BLaER1 treated with 17β-estradiol and CSF1 and Interleukin-3, amounts not matched to agents 10 nM and 100 nM (cell line): ENCODE measurements at regions not wholly inside any gene's neighbourhood (a gene's known extent, or its start where the extent isn't known, plus 50 kb on each side); places are given as distances from the start of the nearest gene placed in this dataset.

Experiments
- H3K27ac ChIP-seq, 11 experiments: shearing (Covaris generic); formaldehyde crosslinking; 2 replicates each; pipeline ENCODE4 v1.8.1; 2022
- H3K27me3 ChIP-seq, 11 experiments: shearing (Covaris generic); formaldehyde crosslinking; 2 replicates each; pipeline ENCODE4 v1.8.1; 2022
- H3K36me3 ChIP-seq, 11 experiments: shearing (Covaris generic); formaldehyde crosslinking; 2 replicates each; pipeline ENCODE4 v1.8.1; 2022
- H3K4me1 ChIP-seq, 10 experiments: shearing (Covaris generic); formaldehyde crosslinking; 2 replicates each; pipeline ENCODE4 v1.8.1; 2022
- H3K4me2 ChIP-seq, 11 experiments: shearing (Covaris generic); formaldehyde crosslinking; 2 replicates each; pipeline ENCODE4 v1.8.1; 2022
- H3K4me3 ChIP-seq, 10 experiments: shearing (Covaris generic); formaldehyde crosslinking; 2 replicates each; pipeline ENCODE4 v1.8.1; 2022
- H3K9ac ChIP-seq, 11 experiments: shearing (Covaris generic); formaldehyde crosslinking; 2 replicates each; pipeline ENCODE4 v1.8.1; 2022
- H3K9me3 ChIP-seq, 11 experiments: shearing (Covaris generic); formaldehyde crosslinking; replicated peaks in 1 of 11; 2 replicates each; pipeline ENCODE4 v1.8.1; 2022
- H4K20me1 ChIP-seq, 11 experiments: shearing (Covaris generic); formaldehyde crosslinking; 2 replicates each; pipeline ENCODE4 v1.8.1; 2022
- Cebpa-rat ChIP-seq, 11 experiments: shearing (Covaris generic); IDR thresholded peaks; 2 replicates each; pipeline ENCODE4 v1.8.1; 2022

GRCh38 chr21:35548904-35549615 lies 500.0 kb upstream of the RUNX1 start:
- TF ChIP-seq Cebpa-rat (IDR thresholded peaks at IDR 0.05), result no peak
- Histone ChIP-seq H3K9ac (no peak overlapping the region), H3K4me3 (no peak overlapping the region), H3K27ac (no peak overlapping the region), H3K4me2 (peak overlapping the region in 1 of 11 experiments; percentile 20; a peak in 2 of 22 replicates), H3K4me1 (peaks cover 0 to 8% (median 2%) of the 10 kb centered on the region in 10 experiments; a peak in 3 of 20 replicates), H3K27me3 (no peaks in the 10 kb centered on the region), H4K20me1 (no peaks in the 10 kb centered on the region), H3K36me3 (no peaks in the 10 kb centered on the region), H3K9me3 (peaks cover 10 to 17% (median 12%) of the 10 kb centered on the region in 11 experiments; a peak in 17 of 22 replicates)

- peaks cover 5 to 12% (median 6%) of the 10 kb centered on the region in 10 experiments; a peak in 15 of 20 replicates for H3K4me1 ChIP-seq
- no peak for TF ChIP-seq Cebpa-rat (IDR thresholded peaks at IDR 0.05)
- peak overlapping the region in 1 of 11 experiments; percentile 20; a peak in 1 of 22 replicates for H3K4me2 ChIP-seq
Observed at GRCh38 chr21:35547946-35548774, 499.1 kb upstream of the RUNX1 start.

GRCh38 chr21:35543746-35544145 lies 494.6 kb upstream of the RUNX1 start:
- Histone ChIP-seq H3K4me1 (peaks cover 4 to 10% (median 8%) of the 10 kb centered on the region in 10 experiments; a peak in 15 of 20 replicates), H3K9ac (no peak overlapping the region), H3K4me3 (no peak overlapping the region), H3K36me3 (no peaks in the 10 kb centered on the region), H3K4me2 (peak overlapping the region in 8 of 11 experiments; percentile 22 to 49 (median 34); a peak in 15 of 22 replicates), H3K27me3 (no peaks in the 10 kb centered on the region), H4K20me1 (no peaks in the 10 kb centered on the region), H3K27ac (no peak overlapping the region), H3K9me3 (peaks cover 10 to 17% (median 12%) of the 10 kb centered on the region in 11 experiments; a peak in 17 of 22 replicates)
- no peak for TF ChIP-seq Cebpa-rat (IDR thresholded peaks at IDR 0.05)

More at GRCh38 chr21:35547946-35548774, 499.1 kb upstream of the RUNX1 start:
- Histone ChIP-seq H3K4me3 (no peak overlapping the region), H3K9ac (no peak overlapping the region), H4K20me1 (no peaks in the 10 kb centered on the region), H3K27ac (no peak overlapping the region), H3K9me3 (peaks cover 10 to 17% (median 12%) of the 10 kb centered on the region in 11 experiments; a peak in 17 of 22 replicates), H3K36me3 (no peaks in the 10 kb centered on the region), H3K27me3 (no peaks in the 10 kb centered on the region)

GRCh38 chr21:35540950-35541638 lies 492.0 kb upstream of the RUNX1 start:
- H4K20me1 ChIP-seq, result no peaks in the 10 kb centered on the region
- H3K4me3 ChIP-seq, result no peak overlapping the region
- H3K36me3 ChIP-seq, result no peaks in the 10 kb centered on the region
- no peak overlapping the region for H3K9ac ChIP-seq
- TF ChIP-seq Cebpa-rat (IDR thresholded peaks at IDR 0.05), result no peak
- H3K27ac ChIP-seq, result no peak overlapping the region
- peaks cover 5 to 16% (median 8%) of the 10 kb centered on the region in 11 experiments; a peak in 21 of 22 replicates for H3K9me3 ChIP-seq
- H3K27me3 ChIP-seq, result no peaks in the 10 kb centered on the region
- peaks cover 5 to 17% (median 9%) of the 10 kb centered on the region in 10 experiments; a peak in 17 of 20 replicates for H3K4me1 ChIP-seq
- H3K4me2 ChIP-seq, result no peak overlapping the region

GRCh38 chr21:35538386-35538785 lies 489.3 kb upstream of the RUNX1 start:
- H3K4me1 ChIP-seq, result peaks cover 2 to 12% (median 5%) of the 10 kb centered on the region in 10 experiments; a peak in 17 of 20 replicates
- H3K9ac ChIP-seq, result no peak overlapping the region
- H3K27me3 ChIP-seq, result no peaks in the 10 kb centered on the region
- no peak for TF ChIP-seq Cebpa-rat (IDR thresholded peaks at IDR 0.05)
- H3K27ac ChIP-seq, result no peak overlapping the region
- no peak overlapping the region for H3K4me3 ChIP-seq
- H4K20me1 ChIP-seq, result no peaks in the 10 kb centered on the region
- H3K4me2 ChIP-seq, result peak overlapping the region in 3 of 11 experiments; percentile 11 to 47 (median 42); a peak in 5 of 22 replicates
- peaks cover 16 to 36% (median 24%) of the 10 kb centered on the region in 11 experiments for H3K9me3 ChIP-seq
- no peaks in the 10 kb centered on the region for H3K36me3 ChIP-seq

- Histone ChIP-seq H4K20me1 (no peaks in the 10 kb centered on the region), H3K36me3 (no peaks in the 10 kb centered on the region), H3K9me3 (peaks cover 16 to 36% (median 24%) of the 10 kb centered on the region in 11 experiments), H3K27ac (no peak overlapping the region), H3K4me3 (no peak overlapping the region), H3K27me3 (no peaks in the 10 kb centered on the region), H3K9ac (no peak overlapping the region), H3K4me1 (peaks cover 0 to 10% (median 0%) of the 10 kb centered on the region in 10 experiments; a peak in 5 of 20 replicates), H3K4me2 (peak overlapping the region in 3 of 11 experiments; percentile 11 to 47 (median 42); a peak in 3 of 22 replicates)
- TF ChIP-seq Cebpa-rat (IDR thresholded peaks at IDR 0.05), result no peak
Observed at GRCh38 chr21:35537604-35538003, 488.5 kb upstream of the RUNX1 start.

- no peaks in the 10 kb centered on the region for H4K20me1 ChIP-seq
- H3K4me2 ChIP-seq, result no peak overlapping the region
- peaks cover 10 to 33% (median 21%) of the 10 kb centered on the region in 10 experiments for H3K4me1 ChIP-seq
- H3K4me3 ChIP-seq, result no peak overlapping the region
- H3K36me3 ChIP-seq, result no peaks in the 10 kb centered on the region
- no peaks in the 10 kb centered on the region for H3K27me3 ChIP-seq
- H3K27ac ChIP-seq, result no peak overlapping the region
- H3K9ac ChIP-seq, result no peak overlapping the region
- TF ChIP-seq Cebpa-rat (IDR thresholded peaks at IDR 0.05), result no peak
- peaks cover 16 to 40% (median 24%) of the 10 kb centered on the region in 11 experiments for H3K9me3 ChIP-seq
Observed at GRCh38 chr21:35533893-35534292, 484.8 kb upstream of the RUNX1 start.

GRCh38 chr21:35530766-35531165 lies 481.7 kb upstream of the RUNX1 start:
- Histone ChIP-seq H3K27ac (peak overlapping the region in 3 of 11 experiments; percentile 85 to 89 (median 86); a peak in 7 of 22 replicates), H3K4me2 (peak overlapping the region in 6 of 11 experiments; percentile 46 to 96 (median 93); a peak in 10 of 22 replicates), H4K20me1 (no peaks in the 10 kb centered on the region), H3K4me3 (no peak overlapping the region), H3K9me3 (peaks cover 6 to 27% (median 13%) of the 10 kb centered on the region in 11 experiments; a peak in 21 of 22 replicates), H3K36me3 (no peaks in the 10 kb centered on the region), H3K9ac (no peak overlapping the region), H3K4me1 (peaks cover 28 to 53% (median 44%) of the 10 kb centered on the region in 10 experiments), H3K27me3 (no peaks in the 10 kb centered on the region)
- peak in 1 of 11 experiments; percentile 11; a peak in 1 of 22 replicates for TF ChIP-seq Cebpa-rat (IDR thresholded peaks at IDR 0.05)
